ENCODE measurements at regions not wholly inside any gene's neighbourhood (a gene's known extent, or its start where the extent isn't known, plus 50 kb on each side); places are given as distances from the start of the nearest gene placed in this dataset.
"Not testable (repeated sequence)": the region's sequence is repeated elsewhere in the genome, so short reads cannot be mapped to it uniquely, and the experiment has no call there.

GRCh38 chr2:137896467-137896866 lies 67.8 kb upstream of the HNMT start:
- TF ChIP-seq, protein P1, sequence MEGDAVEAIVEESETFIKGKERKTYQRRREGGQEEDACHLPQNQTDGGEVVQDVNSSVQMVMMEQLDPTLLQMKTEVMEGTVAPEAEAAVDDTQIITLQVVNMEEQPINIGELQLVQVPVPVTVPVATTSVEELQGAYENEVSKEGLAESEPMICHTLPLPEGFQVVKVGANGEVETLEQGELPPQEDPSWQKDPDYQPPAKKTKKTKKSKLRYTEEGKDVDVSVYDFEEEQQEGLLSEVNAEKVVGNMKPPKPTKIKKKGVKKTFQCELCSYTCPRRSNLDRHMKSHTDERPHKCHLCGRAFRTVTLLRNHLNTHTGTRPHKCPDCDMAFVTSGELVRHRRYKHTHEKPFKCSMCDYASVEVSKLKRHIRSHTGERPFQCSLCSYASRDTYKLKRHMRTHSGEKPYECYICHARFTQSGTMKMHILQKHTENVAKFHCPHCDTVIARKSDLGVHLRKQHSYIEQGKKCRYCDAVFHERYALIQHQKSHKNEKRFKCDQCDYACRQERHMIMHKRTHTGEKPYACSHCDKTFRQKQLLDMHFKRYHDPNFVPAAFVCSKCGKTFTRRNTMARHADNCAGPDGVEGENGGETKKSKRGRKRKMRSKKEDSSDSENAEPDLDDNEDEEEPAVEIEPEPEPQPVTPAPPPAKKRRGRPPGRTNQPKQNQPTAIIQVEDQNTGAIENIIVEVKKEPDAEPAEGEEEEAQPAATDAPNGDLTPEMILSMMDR (IDR thresholded peaks at IDR 0.05; ENCODE audit: low read depth, low read length), result no peak
- H3K4me3 ChIP-seq (ENCODE audit: low read depth, low read length), result no peak overlapping the region

DNA sequence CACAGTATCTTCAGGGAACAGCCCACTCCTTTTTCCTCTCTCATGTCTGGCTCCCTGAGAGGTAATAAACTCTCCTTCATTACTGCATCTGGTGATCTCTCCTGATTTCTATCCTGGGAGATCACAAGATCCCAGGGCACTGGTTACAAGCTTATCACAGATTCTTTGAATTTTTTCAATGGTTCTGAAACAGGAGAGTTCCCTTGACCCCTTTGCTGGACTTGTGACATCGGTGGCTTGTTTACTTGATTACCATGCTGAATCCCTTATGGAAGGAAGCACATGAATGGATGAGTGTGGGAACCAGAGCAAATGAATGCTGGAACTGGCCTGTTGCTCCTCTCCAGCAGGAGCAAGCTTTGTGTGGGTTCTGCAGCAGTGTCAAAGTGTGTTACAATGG lies 67.2 kb upstream of the HNMT start:
- TF ChIP-seq, protein P1 (IDR thresholded peaks at IDR 0.05; ENCODE audit: low read depth, low read length), result no peak

GRCh38 chr2:137900421-137901141 lies 63.7 kb upstream of the HNMT start:
- TF ChIP-seq, protein P1 (IDR thresholded peaks at IDR 0.05; ENCODE audit: low read depth, low read length), result no peak
- H3K4me3 ChIP-seq (ENCODE audit: low read depth, low read length), result no peak overlapping the region

More for the DNA sequence above, 67.2 kb upstream of the HNMT start:
- no peak overlapping the region for H3K4me3 ChIP-seq (ENCODE audit: low read depth, low read length)

- TF ChIP-seq, protein P1 (IDR thresholded peaks at IDR 0.05; ENCODE audit: low read depth, low read length), result peak; percentile 25; the same call in 1 of the 2 replicates
- no peak overlapping the region for H3K4me3 ChIP-seq (ENCODE audit: low read depth, low read length)
Observed at GRCh38 chr2:137910641-137911040, 53.6 kb upstream of the HNMT start.

GRCh38 chr2:137912371-137912770 lies 51.9 kb upstream of the HNMT start:
- TF ChIP-seq, protein P1 (IDR thresholded peaks at IDR 0.05; ENCODE audit: low read depth, low read length), result no peak
- no peak overlapping the region for H3K4me3 ChIP-seq (ENCODE audit: low read depth, low read length)

DNA sequence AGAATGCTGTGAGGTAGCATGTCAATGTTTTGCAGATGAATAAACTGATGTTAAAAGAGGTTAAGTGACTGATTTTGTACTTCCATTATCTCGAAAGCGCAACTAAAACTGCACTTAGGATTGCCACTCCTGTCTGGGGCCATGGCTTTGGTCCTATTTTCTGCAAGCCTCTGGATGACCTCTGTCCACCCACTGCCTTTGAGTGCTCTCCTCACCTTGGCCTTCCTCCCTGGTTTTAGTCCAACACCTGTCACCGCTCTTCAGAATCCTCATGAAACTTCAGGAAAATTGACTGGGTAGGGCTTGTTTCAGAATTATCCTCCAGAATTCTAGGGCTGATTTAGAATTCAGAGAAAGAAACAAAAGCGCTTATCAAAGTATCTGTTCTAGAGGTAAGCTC lies 51.1 kb upstream of the HNMT start:
- no peak overlapping the region for H3K4me3 ChIP-seq (ENCODE audit: low read depth, low read length)
- TF ChIP-seq, protein P1 (IDR thresholded peaks at IDR 0.05; ENCODE audit: low read depth, low read length), result no peak

DNA sequence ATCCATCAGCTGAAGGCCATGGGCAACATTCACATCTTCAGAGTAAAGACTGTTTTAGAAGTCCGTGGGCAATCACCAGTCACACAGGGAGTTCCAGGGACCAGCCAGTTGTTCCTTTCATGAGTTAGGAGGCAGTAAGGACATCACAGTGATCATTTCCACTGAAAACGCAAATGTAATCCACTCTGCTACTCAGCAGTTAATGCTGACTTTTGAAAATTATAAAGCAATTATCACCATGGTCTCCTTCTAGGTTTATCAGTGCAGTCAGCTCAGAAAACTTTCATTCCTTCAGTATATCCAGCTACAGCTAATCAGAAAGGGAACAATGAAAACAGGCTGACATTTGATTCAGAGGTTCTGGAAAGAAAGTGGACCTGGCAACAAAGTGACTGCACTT lies 50.6 kb upstream of the HNMT start:
- not testable (repeated sequence) for H3K4me3 ChIP-seq (ENCODE audit: low read depth, low read length)

All from WI38 (cell line).